GM12878 (cell line): ENCODE measurements at regions not wholly inside any gene's neighbourhood (a gene's known extent, or its start where the extent isn't known, plus 50 kb on each side); places are given as distances from the start of the nearest gene placed in this dataset.

Experiments
- ATAC-seq: fragments of 200-7000 bp; cut with Tn5 transposase; 3 replicates; pipeline ENCODE4 v1.9.1; 2020; ENCODE audit warnings: mild to moderate bottlenecking, moderate library complexity
- BruUV-seq: library from RNA; stranded (reverse); fragments of 400-500 nt; replicated peaks from 2 replicates; lab custom pipeline; 2021; lab: Mats Ljungman, UMichigan
- CTCF ChIA-PET: fragments of 300-600 bp; sonication (Branson Sonifier 250); formaldehyde crosslinking; extraction: SDS; loops from one replicate; lab custom pipeline; 2021; ENCODE audit warnings: inconsistent platforms; lab: Yijun Ruan, JAX
- POLR2A ChIA-PET: fragments of 350-600 bp; formaldehyde crosslinking; extraction: SDS; loops from one replicate; lab custom pipeline; 2021; ENCODE audit warnings: inconsistent platforms; lab: Charles Lee
- RAD21 ChIA-PET: fragments of 300-600 bp; sonication (Branson Sonifier 250); formaldehyde crosslinking; loops from one replicate; lab custom pipeline; 2023; ENCODE audit warnings: antibody characterized with exemption; ENCODE audit not compliant: unreplicated experiment; lab: Charles Lee
- SMC1A ChIA-PET: fragments of 300-600 bp; sonication (Branson Sonifier 250); formaldehyde crosslinking; loops from one replicate; lab custom pipeline; 2023; ENCODE audit not compliant: unreplicated experiment, uncharacterized antibody; lab: Charles Lee
- DNase-seq: peaks from one replicate; pipeline ENCODE4 v3.0.0-alpha.2; 2011; ENCODE audit warnings: low read depth, low spot score
- FAIRE-seq: peaks from 3 replicates; lab custom pipeline; 2011; peaks lifted over from hg19 to GRCh38; lab: Jason Lieb, UNC
- H2AFZ ChIP-seq: 2 replicates; pipeline ENCODE4 v1.6.0; 2011; ENCODE audit warnings: low read depth, low read length, control low read depth; ENCODE audit not compliant: control insufficient read depth
- H3K27ac ChIP-seq: 2 replicates; pipeline ENCODE4 v1.5.1; 2011; ENCODE audit warnings: control low read depth; ENCODE audit not compliant: control insufficient read depth, insufficient read depth
- H3K27me3 ChIP-seq, 2 experiments: replicated peaks in 1 of 2; 2 replicates each; pipeline versions ENCODE4 v1.6.0 to v1.6.1; 2011; ENCODE audit warnings: low read length in 1 of 2; ENCODE audit not compliant: control insufficient read depth in 2 of 2, insufficient read depth in 2 of 2
- H3K36me3 ChIP-seq, 2 experiments: 2 replicates each; pipeline ENCODE4 v1.5.1; 2011; ENCODE audit warnings: low read length in 1 of 2; ENCODE audit not compliant: control insufficient read depth in 2 of 2, insufficient read depth in 2 of 2
- H3K4me1 ChIP-seq: 2 replicates; pipeline ENCODE4 v1.6.1; 2011; ENCODE audit warnings: mild to moderate bottlenecking, low read length, moderate library complexity, mixed read lengths; ENCODE audit not compliant: control insufficient read depth, insufficient read depth
- H3K4me2 ChIP-seq: 2 replicates; pipeline ENCODE4 v1.6.0; 2011; ENCODE audit warnings: control low read depth; ENCODE audit not compliant: control insufficient read depth, insufficient read depth
- H3K4me3 ChIP-seq: fragments of 200-600 bp; sonication (generic); 2 replicates; pipeline ENCODE4 v1.5.1; 2016
- H3K79me2 ChIP-seq: 2 replicates; pipeline ENCODE4 v1.6.0; 2011; ENCODE audit warnings: low read length; ENCODE audit not compliant: control insufficient read depth, insufficient read depth
- H3K9ac ChIP-seq: 2 replicates; pipeline ENCODE4 v1.8.0; 2011; ENCODE audit warnings: low read length, control low read depth, mixed read lengths; ENCODE audit not compliant: control insufficient read depth, insufficient read depth
- H3K9me3 ChIP-seq: replicated peaks from 3 replicates; pipeline ENCODE4 v1.5.1; 2011; ENCODE audit warnings: mild to moderate bottlenecking, low read length; ENCODE audit not compliant: control insufficient read depth, insufficient read depth
- H4K20me1 ChIP-seq: 2 replicates; pipeline ENCODE4 v1.6.0; 2011; ENCODE audit not compliant: control insufficient read depth, insufficient read depth
- BHLHE40 ChIP-seq, 2 experiments: fragments of 450-650 bp in 1 of 2; IDR thresholded peaks; 2 replicates each; pipeline ENCODE4 v1.6.1; 2011 to 2017; ENCODE audit warnings: low read depth in 2 of 2, borderline replicate concordance in 1 of 2, improper control_type of control experiment in 1 of 2, low read length in 1 of 2, mild to moderate bottlenecking in 1 of 2
- CHD2 ChIP-seq: IDR thresholded peaks from 2 replicates; pipeline ENCODE4 v1.6.1; 2011; ENCODE audit warnings: low read depth, low read length, improper control_type of control experiment, borderline replicate concordance
- ESRRA ChIP-seq: IDR thresholded peaks from 2 replicates; pipeline ENCODE4 v1.6.1; 2012; ENCODE audit warnings: mild to moderate bottlenecking, low read length, improper control_type of control experiment
- HCFC1 ChIP-seq: fragments of 150-350 bp; IDR thresholded peaks from 2 replicates; pipeline ENCODE4 v1.6.1; 2014; ENCODE audit warnings: low read length
- JUNB ChIP-seq: IDR thresholded peaks from 2 replicates; pipeline ENCODE4 v1.6.1; 2016; ENCODE audit warnings: antibody characterized with exemption, mild to moderate bottlenecking
- JUND ChIP-seq: IDR thresholded peaks from 2 replicates; pipeline ENCODE4 v1.6.1; 2012; ENCODE audit warnings: low read depth, mild to moderate bottlenecking, low read length, improper control_type of control experiment, moderate library complexity
- RAD51 ChIP-seq: fragments of 450-650 bp; IDR thresholded peaks from 2 replicates; pipeline ENCODE4 v1.6.1; 2016; ENCODE audit warnings: moderate library complexity, mild to moderate bottlenecking, inconsistent platforms
- RBBP5 ChIP-seq: fragments of 200-600 bp; sonication (generic); conservative IDR thresholded peaks from 2 replicates; pipeline ENCODE4 v1.6.1; 2016
- RFX5 ChIP-seq: IDR thresholded peaks from 2 replicates; pipeline ENCODE4 v1.6.1; 2011; ENCODE audit warnings: low read depth, low read length, improper control_type of control experiment
- ZNF24 ChIP-seq: fragments of 450-650 bp; IDR thresholded peaks from 2 replicates; pipeline ENCODE4 v1.6.1; 2017; ENCODE audit warnings: antibody characterized with exemption, mild to moderate bottlenecking
- WGBS: methylation state at CpG from one replicate; pipeline ENCODE4 v1.1.6; 2016; ENCODE audit warnings: low lambda C conversion rate; ENCODE audit not compliant: insufficient replicate concordance, insufficient coverage; ENCODE audit errors: missing lambda C conversion rate; 5-methylcytosine and 5-hydroxymethylcytosine counted together
- in situ Hi-C: fragments of 300-500 bp; cut with MboI; formaldehyde crosslinking; loops from 9 replicates; pipeline ENCODE4 v1.14.3; 2018; ENCODE audit warnings: mixed read lengths
- intact Hi-C: fragments of 100-400 bp; cut with micrococcal nuclease; formaldehyde crosslinking; loops from one replicate; pipeline ENCODE4 v1.14.2; 2022; ENCODE audit not compliant: unreplicated experiment
- TF ChIP-seq, protein P1 (sequence below): fragments of 450-650 bp; IDR thresholded peaks from 2 replicates; pipeline ENCODE4 v1.6.1; 2017; ENCODE audit warnings: antibody characterized with exemption, mild to moderate bottlenecking, moderate library complexity
- TF ChIP-seq, protein P2 (sequence below): fragments of 450-650 bp; IDR thresholded peaks from 2 replicates; pipeline ENCODE4 v1.6.1; 2017; ENCODE audit warnings: mild to moderate bottlenecking, moderate library complexity
- TF ChIP-seq, protein P3 (sequence below): fragments of 150-350 bp; IDR thresholded peaks from 2 replicates; pipeline ENCODE4 v1.6.1; 2016; ENCODE audit warnings: low read depth, low read length

DNA sequence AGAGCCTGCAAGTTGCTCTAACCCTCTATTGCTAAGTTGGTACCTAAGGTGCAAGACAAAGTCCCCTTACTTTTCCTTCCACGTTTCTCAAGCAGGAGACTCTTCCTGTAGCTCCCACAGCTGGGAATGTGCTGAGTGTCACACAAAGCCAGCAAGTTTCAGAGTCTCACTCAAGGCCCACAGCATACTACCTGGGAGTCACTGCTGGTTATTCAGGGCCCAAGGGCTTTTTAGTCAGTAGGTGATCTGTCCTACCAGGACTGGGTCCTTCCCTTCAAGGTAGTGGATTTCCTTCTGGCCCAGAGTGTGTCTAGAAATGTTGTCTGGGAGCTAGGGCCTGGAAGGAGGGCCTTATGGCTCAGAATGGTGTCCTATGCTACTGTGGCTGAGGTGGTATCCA is 261.9 kb upstream of the CITED2 start:
- H3K9ac ChIP-seq = no peak overlapping the region
- no peaks in the 10 kb centered on the region for H3K27me3 ChIP-seq
- BruUV-seq = no TSS peak
- peaks cover 4% of the 10 kb centered on the region; the same call in 1 of the 2 replicates for H3K4me1 ChIP-seq
- RAD21 ChIA-PET = no interaction called here
- no peak overlapping the region for H3K4me2 ChIP-seq
- WGBS = 38% methylated on average over 1 of the region's 1 CpG
- H4K20me1 ChIP-seq = no peaks in the 10 kb centered on the region
- H3K27ac ChIP-seq = no peak overlapping the region
- no peak overlapping the region for H2AFZ ChIP-seq
- no peaks in the 10 kb centered on the region for H3K36me3 ChIP-seq
- CTCF ChIA-PET = no interaction called here
- intact Hi-C loops = no loop called here
- no peaks in the 10 kb centered on the region for H3K79me2 ChIP-seq
- FAIRE-seq = no peak
- POLR2A ChIA-PET = no interaction called here
- no peak for DNase-seq
- SMC1A ChIA-PET = interaction anchor here (1.3 kb wide), 1 partner anchor 13 kb away, joined by 3 read pairs; no protein-coding TSS in a partner anchor
- no peak overlapping the region for H3K4me3 ChIP-seq
- no peak for TF ChIP-seq CHD2
- TF ChIP-seq ESRRA = no peak
- TF ChIP-seq RFX5 = no peak
- TF ChIP-seq JUND = no peak
- TF ChIP-seq ZNF24 = no peak
- TF ChIP-seq RBBP5 = no peak
- no peak for TF ChIP-seq JUNB
- no peak for TF ChIP-seq RAD51
- TF ChIP-seq, protein P1, sequence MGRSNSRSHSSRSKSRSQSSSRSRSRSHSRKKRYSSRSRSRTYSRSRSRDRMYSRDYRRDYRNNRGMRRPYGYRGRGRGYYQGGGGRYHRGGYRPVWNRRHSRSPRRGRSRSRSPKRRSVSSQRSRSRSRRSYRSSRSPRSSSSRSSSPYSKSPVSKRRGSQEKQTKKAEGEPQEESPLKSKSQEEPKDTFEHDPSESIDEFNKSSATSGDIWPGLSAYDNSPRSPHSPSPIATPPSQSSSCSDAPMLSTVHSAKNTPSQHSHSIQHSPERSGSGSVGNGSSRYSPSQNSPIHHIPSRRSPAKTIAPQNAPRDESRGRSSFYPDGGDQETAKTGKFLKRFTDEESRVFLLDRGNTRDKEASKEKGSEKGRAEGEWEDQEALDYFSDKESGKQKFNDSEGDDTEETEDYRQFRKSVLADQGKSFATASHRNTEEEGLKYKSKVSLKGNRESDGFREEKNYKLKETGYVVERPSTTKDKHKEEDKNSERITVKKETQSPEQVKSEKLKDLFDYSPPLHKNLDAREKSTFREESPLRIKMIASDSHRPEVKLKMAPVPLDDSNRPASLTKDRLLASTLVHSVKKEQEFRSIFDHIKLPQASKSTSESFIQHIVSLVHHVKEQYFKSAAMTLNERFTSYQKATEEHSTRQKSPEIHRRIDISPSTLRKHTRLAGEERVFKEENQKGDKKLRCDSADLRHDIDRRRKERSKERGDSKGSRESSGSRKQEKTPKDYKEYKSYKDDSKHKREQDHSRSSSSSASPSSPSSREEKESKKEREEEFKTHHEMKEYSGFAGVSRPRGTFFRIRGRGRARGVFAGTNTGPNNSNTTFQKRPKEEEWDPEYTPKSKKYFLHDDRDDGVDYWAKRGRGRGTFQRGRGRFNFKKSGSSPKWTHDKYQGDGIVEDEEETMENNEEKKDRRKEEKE = no peak
- TF ChIP-seq, protein P2, sequence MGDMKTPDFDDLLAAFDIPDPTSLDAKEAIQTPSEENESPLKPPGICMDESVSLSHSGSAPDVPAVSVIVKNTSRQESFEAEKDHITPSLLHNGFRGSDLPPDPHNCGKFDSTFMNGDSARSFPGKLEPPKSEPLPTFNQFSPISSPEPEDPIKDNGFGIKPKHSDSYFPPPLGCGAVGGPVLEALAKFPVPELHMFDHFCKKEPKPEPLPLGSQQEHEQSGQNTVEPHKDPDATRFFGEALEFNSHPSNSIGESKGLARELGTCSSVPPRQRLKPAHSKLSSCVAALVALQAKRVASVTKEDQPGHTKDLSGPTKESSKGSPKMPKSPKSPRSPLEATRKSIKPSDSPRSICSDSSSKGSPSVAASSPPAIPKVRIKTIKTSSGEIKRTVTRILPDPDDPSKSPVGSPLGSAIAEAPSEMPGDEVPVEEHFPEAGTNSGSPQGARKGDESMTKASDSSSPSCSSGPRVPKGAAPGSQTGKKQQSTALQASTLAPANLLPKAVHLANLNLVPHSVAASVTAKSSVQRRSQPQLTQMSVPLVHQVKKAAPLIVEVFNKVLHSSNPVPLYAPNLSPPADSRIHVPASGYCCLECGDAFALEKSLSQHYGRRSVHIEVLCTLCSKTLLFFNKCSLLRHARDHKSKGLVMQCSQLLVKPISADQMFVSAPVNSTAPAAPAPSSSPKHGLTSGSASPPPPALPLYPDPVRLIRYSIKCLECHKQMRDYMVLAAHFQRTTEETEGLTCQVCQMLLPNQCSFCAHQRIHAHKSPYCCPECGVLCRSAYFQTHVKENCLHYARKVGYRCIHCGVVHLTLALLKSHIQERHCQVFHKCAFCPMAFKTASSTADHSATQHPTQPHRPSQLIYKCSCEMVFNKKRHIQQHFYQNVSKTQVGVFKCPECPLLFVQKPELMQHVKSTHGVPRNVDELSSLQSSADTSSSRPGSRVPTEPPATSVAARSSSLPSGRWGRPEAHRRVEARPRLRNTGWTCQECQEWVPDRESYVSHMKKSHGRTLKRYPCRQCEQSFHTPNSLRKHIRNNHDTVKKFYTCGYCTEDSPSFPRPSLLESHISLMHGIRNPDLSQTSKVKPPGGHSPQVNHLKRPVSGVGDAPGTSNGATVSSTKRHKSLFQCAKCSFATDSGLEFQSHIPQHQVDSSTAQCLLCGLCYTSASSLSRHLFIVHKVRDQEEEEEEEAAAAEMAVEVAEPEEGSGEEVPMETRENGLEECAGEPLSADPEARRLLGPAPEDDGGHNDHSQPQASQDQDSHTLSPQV = no peak
- TF ChIP-seq, protein P3, sequence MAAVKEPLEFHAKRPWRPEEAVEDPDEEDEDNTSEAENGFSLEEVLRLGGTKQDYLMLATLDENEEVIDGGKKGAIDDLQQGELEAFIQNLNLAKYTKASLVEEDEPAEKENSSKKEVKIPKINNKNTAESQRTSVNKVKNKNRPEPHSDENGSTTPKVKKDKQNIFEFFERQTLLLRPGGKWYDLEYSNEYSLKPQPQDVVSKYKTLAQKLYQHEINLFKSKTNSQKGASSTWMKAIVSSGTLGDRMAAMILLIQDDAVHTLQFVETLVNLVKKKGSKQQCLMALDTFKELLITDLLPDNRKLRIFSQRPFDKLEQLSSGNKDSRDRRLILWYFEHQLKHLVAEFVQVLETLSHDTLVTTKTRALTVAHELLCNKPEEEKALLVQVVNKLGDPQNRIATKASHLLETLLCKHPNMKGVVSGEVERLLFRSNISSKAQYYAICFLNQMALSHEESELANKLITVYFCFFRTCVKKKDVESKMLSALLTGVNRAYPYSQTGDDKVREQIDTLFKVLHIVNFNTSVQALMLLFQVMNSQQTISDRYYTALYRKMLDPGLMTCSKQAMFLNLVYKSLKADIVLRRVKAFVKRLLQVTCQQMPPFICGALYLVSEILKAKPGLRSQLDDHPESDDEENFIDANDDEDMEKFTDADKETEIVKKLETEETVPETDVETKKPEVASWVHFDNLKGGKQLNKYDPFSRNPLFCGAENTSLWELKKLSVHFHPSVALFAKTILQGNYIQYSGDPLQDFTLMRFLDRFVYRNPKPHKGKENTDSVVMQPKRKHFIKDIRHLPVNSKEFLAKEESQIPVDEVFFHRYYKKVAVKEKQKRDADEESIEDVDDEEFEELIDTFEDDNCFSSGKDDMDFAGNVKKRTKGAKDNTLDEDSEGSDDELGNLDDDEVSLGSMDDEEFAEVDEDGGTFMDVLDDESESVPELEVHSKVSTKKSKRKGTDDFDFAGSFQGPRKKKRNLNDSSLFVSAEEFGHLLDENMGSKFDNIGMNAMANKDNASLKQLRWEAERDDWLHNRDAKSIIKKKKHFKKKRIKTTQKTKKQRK = no peak
- no peak for TF ChIP-seq BHLHE40 (IDR thresholded peaks at IDR 0.05; ENCODE audit: borderline replicate concordance in 1 of 2, low read depth in 2 of 2, low read length in 1 of 2)
- TF ChIP-seq HCFC1 = no peak
- TF ChIP-seq, all 136 proteins: peak for 0
- no peaks in the 10 kb centered on the region for H3K9me3 ChIP-seq
- no peak for ATAC-seq
- in situ Hi-C loops = no loop called here
